ENCODE measurements at regions not wholly inside any gene's neighbourhood (a gene's known extent, or its start where the extent isn't known, plus 50 kb on each side); places are given as distances from the start of the nearest gene placed in this dataset.

GRCh38 chr12:126591533-126591932 is 1526.3 kb downstream of the AACS start:
- H4K20me1 ChIP-seq (replicated peaks; ENCODE audit: control insufficient read depth, extremely low read depth, insufficient read depth, low read length): no peaks in the 10 kb centered on the region
- H2AFZ ChIP-seq (ENCODE audit: low read depth, low read length): no peak overlapping the region
- no peak overlapping the region for H3K4me3 ChIP-seq (replicated peaks in 1 of 3; ENCODE audit: insufficient read depth in 1 of 3, low read depth in 1 of 3, low read length in 3 of 3)
- dilution Hi-C loops (cut with MboI; ENCODE audit: extremely low pct_ligation_motif_present, low sequenced_read_pairs) (no loop called here), intact Hi-C loops (cut with micrococcal nuclease) (no loop called here)
- DNase-seq (ENCODE audit: low read depth, low spot score) (no peak), FAIRE-seq (no peak)
- CTCF ChIA-PET: no interaction called here
- H3K27ac ChIP-seq (ENCODE audit: insufficient read depth, low read depth, low read length): no peak overlapping the region
- H3K4me2 ChIP-seq (ENCODE audit: insufficient read depth, low read length): no peak overlapping the region
- H3K36me3 ChIP-seq (ENCODE audit: control insufficient read depth in 2 of 2, extremely low read depth in 1 of 2, insufficient read depth in 2 of 2, low read length in 2 of 2): no peaks in the 10 kb centered on the region
- no peak overlapping the region for H3K9ac ChIP-seq (replicated peaks; ENCODE audit: extremely low read depth, insufficient read depth, low read length)
- POLR2A ChIA-PET: no interaction called here
- H3K4me1 ChIP-seq (ENCODE audit: control insufficient read depth, extremely low read depth, insufficient read depth, low read length): no peaks in the 10 kb centered on the region
- no peaks in the 10 kb centered on the region for H3K27me3 ChIP-seq (ENCODE audit: control insufficient read depth in 2 of 2, insufficient read depth in 2 of 2, low read length in 2 of 2)
- no peaks in the 10 kb centered on the region for H3K79me2 ChIP-seq (ENCODE audit: control insufficient read depth, insufficient read depth, low read length)
- peaks cover 2% of the 10 kb centered on the region for H3K9me3 ChIP-seq (replicated peaks; ENCODE audit: control insufficient read depth, insufficient read depth, low read length)
- no peaks in the 10 kb centered on the region for H3K9me1 ChIP-seq (replicated peaks; ENCODE audit: control insufficient read depth, extremely low read depth, insufficient read depth, low read length)
- TF ChIP-seq FOS (IDR thresholded peaks at IDR 0.05; ENCODE audit: borderline replicate concordance, insufficient read depth, low read length) (no peak), POLR2AphosphoS5 (IDR thresholded peaks at IDR 0.05; ENCODE audit: insufficient read depth, low read depth, low read length) (no peak), EZH2 (IDR thresholded peaks at IDR 0.05; ENCODE audit: borderline replicate concordance, low read depth, low read length, severe bottlenecking) (no peak)
- no TSS peak for BruUV-seq (replicated peaks)

- H3K9ac ChIP-seq (replicated peaks; ENCODE audit: extremely low read depth, insufficient read depth, low read length): no peak overlapping the region
- H3K79me2 ChIP-seq (ENCODE audit: control insufficient read depth, insufficient read depth, low read length): no peaks in the 10 kb centered on the region
- TF ChIP-seq POLR2A (IDR thresholded peaks at IDR 0.05; ENCODE audit: low read depth, low read length) (no peak), FOS (IDR thresholded peaks at IDR 0.05; ENCODE audit: borderline replicate concordance, insufficient read depth, low read length) (no peak), GATA2 (IDR thresholded peaks at IDR 0.05; ENCODE audit: insufficient read depth, insufficient read length, low read depth, low read length) (no peak), MYC (IDR thresholded peaks at IDR 0.05; ENCODE audit: low read depth, low read length) (no peak), CTCF (IDR thresholded peaks at IDR 0.05; ENCODE audit: extremely low read depth in 1 of 2, insufficient read depth in 1 of 2, low read depth in 1 of 2, low read length in 2 of 2) (no peak), POLR2AphosphoS5 (IDR thresholded peaks at IDR 0.05; ENCODE audit: insufficient read depth, low read depth, low read length) (no peak)
- no peak overlapping the region for H3K4me2 ChIP-seq (ENCODE audit: insufficient read depth, low read length)
- ChIA-PET CTCF (no interaction called here), POLR2A (no interaction called here)
- H2AFZ ChIP-seq (ENCODE audit: low read depth, low read length): no peak overlapping the region
- dilution Hi-C loops (cut with MboI; ENCODE audit: extremely low pct_ligation_motif_present, low sequenced_read_pairs): no loop called here
- H3K4me3 ChIP-seq (replicated peaks in 1 of 3; ENCODE audit: insufficient read depth in 1 of 3, low read depth in 1 of 3, low read length in 3 of 3): no peak overlapping the region
- H3K4me1 ChIP-seq (ENCODE audit: control insufficient read depth, extremely low read depth, insufficient read depth, low read length): no peaks in the 10 kb centered on the region
- no peaks in the 10 kb centered on the region for H3K36me3 ChIP-seq (ENCODE audit: control insufficient read depth in 2 of 2, extremely low read depth in 1 of 2, insufficient read depth in 2 of 2, low read length in 2 of 2)
- intact Hi-C loops (cut with micrococcal nuclease): no loop called here
- no peaks in the 10 kb centered on the region for H3K27me3 ChIP-seq (ENCODE audit: control insufficient read depth in 2 of 2, insufficient read depth in 2 of 2, low read length in 2 of 2)
- H3K27ac ChIP-seq (ENCODE audit: insufficient read depth, low read depth, low read length): no peak overlapping the region
- no peak for DNase-seq (ENCODE audit: low read depth, low spot score)
- BruUV-seq (replicated peaks): no TSS peak
- H3K9me1 ChIP-seq (replicated peaks; ENCODE audit: control insufficient read depth, extremely low read depth, insufficient read depth, low read length): no peaks in the 10 kb centered on the region
- no peaks in the 10 kb centered on the region for H3K9me3 ChIP-seq (replicated peaks; ENCODE audit: control insufficient read depth, insufficient read depth, low read length)
- FAIRE-seq: no peak
- H4K20me1 ChIP-seq (replicated peaks; ENCODE audit: control insufficient read depth, extremely low read depth, insufficient read depth, low read length): no peaks in the 10 kb centered on the region
Measured at GRCh38 chr12:126601184-126602170, 1536.2 kb downstream of the AACS start.

All from endothelial cell of umbilical vein (primary cell).